ENCODE measurements at regions not wholly inside any gene's neighbourhood (a gene's known extent, or its start where the extent isn't known, plus 50 kb on each side); places are given as distances from the start of the nearest gene placed in this dataset.
"Not testable (repeated sequence)": the region's sequence is repeated elsewhere in the genome, so short reads cannot be mapped to it uniquely, and the experiment has no call there.

GRCh38 chr13:88824218-88824617 lies 1153.0 kb downstream of the SLITRK5 start:
- intact Hi-C loops (cut with DNase I), result no loop called here
- no peaks in the 10 kb centered on the region for H3K36me3 ChIP-seq
- no peaks in the 10 kb centered on the region for H3K27me3 ChIP-seq
- TF ChIP-seq POLR2AphosphoS5 (IDR thresholded peaks at IDR 0.05; ENCODE audit: insufficient read depth in 1 of 2, low read depth in 1 of 2) (no peak), POLR2A (IDR thresholded peaks at IDR 0.05) (no peak), CTCF (IDR thresholded peaks at IDR 0.05) (no peak)
- no peak overlapping the region for H3K27ac ChIP-seq
- H3K4me1 ChIP-seq, result no peaks in the 10 kb centered on the region
- no peak overlapping the region for H3K4me3 ChIP-seq
- no peak for DNase-seq (ENCODE audit: extremely low spot score in 2 of 2)
- H3K9me3 ChIP-seq, result no peaks in the 10 kb centered on the region

DNA sequence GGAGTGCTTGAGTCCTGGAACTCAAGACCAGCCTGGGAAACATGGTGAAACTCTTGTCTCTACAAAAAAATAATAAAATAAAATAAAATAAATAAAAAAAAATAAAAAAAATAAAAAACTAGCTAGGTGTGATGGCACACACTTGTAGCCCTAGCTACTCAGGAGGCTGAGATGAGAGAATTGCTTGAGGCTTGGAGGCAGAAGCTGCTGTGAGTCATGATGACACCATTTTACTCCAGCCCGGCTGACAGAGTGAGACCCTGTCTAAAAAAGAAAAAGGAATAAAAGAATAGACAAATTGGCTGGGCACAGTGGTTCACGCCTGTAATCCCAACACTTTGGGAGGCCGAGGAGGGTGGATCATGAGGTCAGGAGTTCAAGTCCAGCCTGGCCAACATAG lies 1168.9 kb downstream of the SLITRK5 start:
- intact Hi-C loops (cut with DNase I), result no loop called here
- H3K36me3 ChIP-seq, result no peaks in the 10 kb centered on the region

GRCh38 chr13:88852293-88852692 lies 1181.1 kb downstream of the SLITRK5 start:
- DNase-seq (ENCODE audit: extremely low spot score in 2 of 2); H3K27ac ChIP-seq; H3K9me3 ChIP-seq; intact Hi-C loops (cut with DNase I); H3K4me1 ChIP-seq; H3K4me3 ChIP-seq; H3K27me3 ChIP-seq; H3K36me3 ChIP-seq: not testable (repeated sequence)

More for the DNA sequence above, 1168.9 kb downstream of the SLITRK5 start:
- H3K4me1 ChIP-seq, result no peaks in the 10 kb centered on the region
- no peak overlapping the region for H3K27ac ChIP-seq
- H3K9me3 ChIP-seq, result no peaks in the 10 kb centered on the region
- no peak for DNase-seq (ENCODE audit: extremely low spot score in 2 of 2)
- no peak overlapping the region for H3K4me3 ChIP-seq
- TF ChIP-seq POLR2A (IDR thresholded peaks at IDR 0.05) (no peak), POLR2AphosphoS5 (IDR thresholded peaks at IDR 0.05; ENCODE audit: insufficient read depth in 1 of 2, low read depth in 1 of 2) (no peak), CTCF (IDR thresholded peaks at IDR 0.05) (no peak)
- no peaks in the 10 kb centered on the region for H3K27me3 ChIP-seq

GRCh38 chr13:88857256-88857655 lies 1186.1 kb downstream of the SLITRK5 start:
- intact Hi-C loops (cut with DNase I), result no loop called here
- Histone ChIP-seq H3K27me3 (no peaks in the 10 kb centered on the region), H3K36me3 (no peaks in the 10 kb centered on the region), H3K4me1 (no peaks in the 10 kb centered on the region), H3K27ac (no peak overlapping the region), H3K4me3 (no peak overlapping the region), H3K9me3 (no peaks in the 10 kb centered on the region)
- TF ChIP-seq POLR2A (IDR thresholded peaks at IDR 0.05) (no peak), CTCF (IDR thresholded peaks at IDR 0.05) (no peak), POLR2AphosphoS5 (IDR thresholded peaks at IDR 0.05; ENCODE audit: insufficient read depth in 1 of 2, low read depth in 1 of 2) (no peak)
- DNase-seq (ENCODE audit: extremely low spot score in 2 of 2), result no peak

- Histone ChIP-seq H3K27me3 (no peaks in the 10 kb centered on the region), H3K4me1 (no peaks in the 10 kb centered on the region), H3K27ac (no peak overlapping the region), H3K4me3 (no peak overlapping the region), H3K36me3 (no peaks in the 10 kb centered on the region), H3K9me3 (no peaks in the 10 kb centered on the region)
- intact Hi-C loops (cut with DNase I), result no loop called here
- no peak for DNase-seq (ENCODE audit: extremely low spot score in 2 of 2)
- no peak for TF ChIP-seq POLR2AphosphoS5 (IDR thresholded peaks at IDR 0.05; ENCODE audit: insufficient read depth in 1 of 2, low read depth in 1 of 2)
- TF ChIP-seq POLR2A (IDR thresholded peaks at IDR 0.05), result no peak
- no peak for TF ChIP-seq CTCF (IDR thresholded peaks at IDR 0.05)
Observed at GRCh38 chr13:88862095-88862620, 1191.0 kb downstream of the SLITRK5 start.

All from vagina (tissue), 2 donors.